Ureter (tissue), 1 donor: ENCODE measurements at regions not wholly inside any gene's neighbourhood (a gene's known extent, or its start where the extent isn't known, plus 50 kb on each side); places are given as distances from the start of the nearest gene placed in this dataset.

Experiments used
- DNase-seq: peaks from one replicate; pipeline ENCODE4 v3.0.0-alpha.2; 2020; ENCODE audit warnings: low spot score
- donor health status: DM: yes; HTN: yes; CAD: no.

GRCh38 chr9:89807682-89808075 lies 202.9 kb downstream of the GADD45G start:
- DNase-seq = no peak

- no peak for DNase-seq
Measured at GRCh38 chr9:89808076-89808755, 203.4 kb downstream of the GADD45G start.

- no peak for DNase-seq
Measured at GRCh38 chr9:89808756-89809181, 204.0 kb downstream of the GADD45G start.

- no peak for DNase-seq
Measured at GRCh38 chr9:89810431-89810830, 205.6 kb downstream of the GADD45G start.

GRCh38 chr9:89811356-89811755 lies 206.5 kb downstream of the GADD45G start:
- no peak for DNase-seq

GRCh38 chr9:89811886-89812450 lies 207.2 kb downstream of the GADD45G start:
- DNase-seq = no peak

GRCh38 chr9:89812556-89813181 lies 207.9 kb downstream of the GADD45G start:
- no peak for DNase-seq

- peak; percentile 17 for DNase-seq
Measured at GRCh38 chr9:89813482-89813881, 208.7 kb downstream of the GADD45G start.

GRCh38 chr9:89814340-89815040 lies 209.7 kb downstream of the GADD45G start:
- DNase-seq = peak; percentile 34

GRCh38 chr9:89815061-89815902 lies 210.5 kb downstream of the GADD45G start:
- peak; percentile 17 for DNase-seq

- DNase-seq = peak; percentile 40
Measured at GRCh38 chr9:89815903-89816573, 211.2 kb downstream of the GADD45G start.

- DNase-seq = peak; percentile 62
Measured at GRCh38 chr9:89817151-89817950, 212.5 kb downstream of the GADD45G start.

- DNase-seq = no peak
Measured at GRCh38 chr9:89820337-89820736, 215.5 kb downstream of the GADD45G start.

- DNase-seq = peak; percentile 34
Measured at GRCh38 chr9:89821081-89821480, 216.3 kb downstream of the GADD45G start.

- DNase-seq = no peak
Measured at GRCh38 chr9:89822996-89823395, 218.2 kb downstream of the GADD45G start.

GRCh38 chr9:89825669-89826068 lies 220.9 kb downstream of the GADD45G start:
- no peak for DNase-seq

GRCh38 chr9:89826186-89826585 lies 221.4 kb downstream of the GADD45G start:
- no peak for DNase-seq

- DNase-seq = no peak
Measured at GRCh38 chr9:89829346-89829745, 224.5 kb downstream of the GADD45G start.

GRCh38 chr9:89835666-89836065 lies 230.9 kb downstream of the GADD45G start:
- no peak for DNase-seq
